ENCODE measurements at regions not wholly inside any gene's neighbourhood (a gene's known extent, or its start where the extent isn't known, plus 50 kb on each side); places are given as distances from the start of the nearest gene placed in this dataset.

DNA sequence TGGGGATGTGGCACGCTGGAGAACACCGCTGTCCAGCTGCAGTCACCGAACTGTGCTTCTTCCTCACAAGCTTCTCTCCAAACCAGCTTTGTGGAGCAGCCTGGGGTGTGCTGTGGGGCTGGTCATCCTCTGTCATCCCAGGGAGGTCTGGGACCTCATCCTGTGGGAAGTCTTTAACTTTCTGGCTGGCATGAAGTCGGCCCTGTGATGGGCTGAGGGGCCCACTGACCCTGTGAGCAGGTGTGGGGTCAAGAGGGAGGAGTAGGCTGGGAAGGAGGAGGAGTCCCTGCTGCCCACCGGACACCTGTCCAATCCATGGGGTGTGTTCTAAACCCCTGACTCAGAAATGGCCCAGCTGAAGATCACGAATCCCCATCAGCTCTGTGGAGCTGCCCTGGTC is 136.2 kb upstream of the SHH start:
- TF ChIP-seq, protein P1, sequence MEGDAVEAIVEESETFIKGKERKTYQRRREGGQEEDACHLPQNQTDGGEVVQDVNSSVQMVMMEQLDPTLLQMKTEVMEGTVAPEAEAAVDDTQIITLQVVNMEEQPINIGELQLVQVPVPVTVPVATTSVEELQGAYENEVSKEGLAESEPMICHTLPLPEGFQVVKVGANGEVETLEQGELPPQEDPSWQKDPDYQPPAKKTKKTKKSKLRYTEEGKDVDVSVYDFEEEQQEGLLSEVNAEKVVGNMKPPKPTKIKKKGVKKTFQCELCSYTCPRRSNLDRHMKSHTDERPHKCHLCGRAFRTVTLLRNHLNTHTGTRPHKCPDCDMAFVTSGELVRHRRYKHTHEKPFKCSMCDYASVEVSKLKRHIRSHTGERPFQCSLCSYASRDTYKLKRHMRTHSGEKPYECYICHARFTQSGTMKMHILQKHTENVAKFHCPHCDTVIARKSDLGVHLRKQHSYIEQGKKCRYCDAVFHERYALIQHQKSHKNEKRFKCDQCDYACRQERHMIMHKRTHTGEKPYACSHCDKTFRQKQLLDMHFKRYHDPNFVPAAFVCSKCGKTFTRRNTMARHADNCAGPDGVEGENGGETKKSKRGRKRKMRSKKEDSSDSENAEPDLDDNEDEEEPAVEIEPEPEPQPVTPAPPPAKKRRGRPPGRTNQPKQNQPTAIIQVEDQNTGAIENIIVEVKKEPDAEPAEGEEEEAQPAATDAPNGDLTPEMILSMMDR (IDR thresholded peaks at IDR 0.05; ENCODE audit: insufficient read depth, low read length, poor library complexity, severe bottlenecking), result no peak
- no peak for TF ChIP-seq EZH2phosphoT487 (conservative IDR thresholded peaks at IDR 0.05; ENCODE audit: low read length)
